Adrenal gland (tissue), 5 donors: ENCODE measurements at regions not wholly inside any gene's neighbourhood (a gene's known extent, or its start where the extent isn't known, plus 50 kb on each side); places are given as distances from the start of the nearest gene placed in this dataset.

Experiments
- CTCF ChIP-seq, 6 experiments: fragments of 450-650 bp in 4 of 6; fragments of 200-600 bp in 2 of 6; sonication (generic) in 1 of 6; IDR thresholded peaks; 1 replicate in 5 of 6; 2 replicates in 1 of 6; pipeline versions ENCODE4 v1.5.1 to v1.8.0; 2016 to 2021; ENCODE audit warnings: antibody characterized with exemption in 6 of 6, mild to moderate bottlenecking in 2 of 6, moderate library complexity in 1 of 6
- POLR2A ChIP-seq, 2 donors: fragments of 450-650 bp; IDR thresholded peaks; one replicate each; pipeline ENCODE4 v1.6.1; 2017; ENCODE audit warnings: antibody characterized with exemption in 2 of 2, mild to moderate bottlenecking in 2 of 2, moderate library complexity in 1 of 2
- donor health status: DM: no; HTN: no; CAD: no.

- TF ChIP-seq CTCF (IDR thresholded peaks at IDR 0.05) (no peak), POLR2A (IDR thresholded peaks at IDR 0.05) (no peak)
Measured at GRCh38 chr17:77327566-77328464, 187.0 kb downstream of the SEC14L1 start.
